Calu3 (cell line): ENCODE measurements at regions not wholly inside any gene's neighbourhood (a gene's known extent, or its start where the extent isn't known, plus 50 kb on each side); places are given as distances from the start of the nearest gene placed in this dataset.
"Not testable (repeated sequence)": the region's sequence is repeated elsewhere in the genome, so short reads cannot be mapped to it uniquely, and the experiment has no call there.

ENCODE experiments used
- BruUV-seq: library from RNA; stranded (reverse); fragments of 400-500 nt; replicated peaks from 2 replicates; lab custom pipeline; 2021; lab: Mats Ljungman, UMichigan
- CTCF ChIA-PET: fragments of 300-600 bp; sonication (Branson Sonifier 250); formaldehyde crosslinking; loops from one replicate; lab custom pipeline; 2022; ENCODE audit warnings: antibody characterized with exemption; lab: Charles Lee
- DNase-seq: peaks from one replicate; pipeline ENCODE4 v3.0.0; 2022
- H3K27ac Mint-ChIP-seq: one replicate; pipeline ENCODE4 v1.8.0; 2022; ENCODE audit warnings: mixed read lengths; ENCODE audit not compliant: unreplicated experiment
- H3K27me3 Mint-ChIP-seq: one replicate; pipeline ENCODE4 v1.8.0; 2022; ENCODE audit warnings: mixed read lengths; ENCODE audit not compliant: unreplicated experiment
- H3K36me3 Mint-ChIP-seq: one replicate; pipeline ENCODE4 v1.8.0; 2022; ENCODE audit warnings: mild to moderate bottlenecking, moderate library complexity, mixed read lengths; ENCODE audit not compliant: insufficient read depth, unreplicated experiment
- H3K4me1 Mint-ChIP-seq: one replicate; pipeline ENCODE4 v1.8.0; 2022; ENCODE audit warnings: mild to moderate bottlenecking, low read depth, mixed read lengths; ENCODE audit not compliant: unreplicated experiment
- H3K4me3 Mint-ChIP-seq: one replicate; pipeline ENCODE4 v1.8.0; 2022; ENCODE audit warnings: mild to moderate bottlenecking, low read depth, moderate library complexity, mixed read lengths; ENCODE audit not compliant: unreplicated experiment
- H3K9me3 Mint-ChIP-seq: one replicate; pipeline ENCODE4 v1.8.0; 2022; ENCODE audit warnings: low read depth, mixed read lengths; ENCODE audit not compliant: unreplicated experiment
- CTCF ChIP-seq: fragments of 200-600 bp; IDR thresholded peaks from one replicate; pipeline ENCODE4 v1.8.0; 2022; ENCODE audit warnings: antibody characterized with exemption; ENCODE audit not compliant: unreplicated experiment
- intact Hi-C: fragments of 100-400 bp; cut with micrococcal nuclease; formaldehyde crosslinking; loops from one replicate; pipeline ENCODE4 v1.10.0; 2022; ENCODE audit not compliant: unreplicated experiment

GRCh38 chr2:8599421-8600242 is 82.2 kb upstream of the ID2 start:
- no peak for DNase-seq
- no peak overlapping the region for H3K27ac Mint-ChIP-seq
- intact Hi-C loops, result no loop called here
- BruUV-seq, result no TSS peak
- peaks cover 8% of the 10 kb centered on the region for H3K36me3 Mint-ChIP-seq
- peaks cover 28% of the 10 kb centered on the region for H3K4me1 Mint-ChIP-seq
- CTCF ChIA-PET, result no interaction called here
- no peaks in the 10 kb centered on the region for H3K9me3 Mint-ChIP-seq
- H3K27me3 Mint-ChIP-seq, result no peaks in the 10 kb centered on the region
- no peak for TF ChIP-seq CTCF
- H3K4me3 Mint-ChIP-seq, result no peak overlapping the region

GRCh38 chr2:8600456-8600855 is 81.4 kb upstream of the ID2 start:
- no peak for TF ChIP-seq CTCF
- no TSS peak for BruUV-seq
- Mint-ChIP-seq H3K4me3 (no peak overlapping the region), H3K36me3 (peaks cover 8% of the 10 kb centered on the region), H3K4me1 (peaks cover 34% of the 10 kb centered on the region), H3K9me3 (no peaks in the 10 kb centered on the region), H3K27me3 (no peaks in the 10 kb centered on the region), H3K27ac (no peak overlapping the region)
- intact Hi-C loops, result no loop called here
- DNase-seq, result no peak
- CTCF ChIA-PET, result no interaction called here

GRCh38 chr2:8602809-8603208 is 79.0 kb upstream of the ID2 start:
- H3K4me1 Mint-ChIP-seq, result peaks cover 43% of the 10 kb centered on the region
- H3K9me3 Mint-ChIP-seq, result no peaks in the 10 kb centered on the region
- peak; percentile 34 for DNase-seq
- peaks cover 8% of the 10 kb centered on the region for H3K36me3 Mint-ChIP-seq
- TF ChIP-seq CTCF, result no peak
- H3K27ac Mint-ChIP-seq, result peak overlapping the region; percentile 44
- CTCF ChIA-PET, result no interaction called here
- no peak overlapping the region for H3K4me3 Mint-ChIP-seq
- intact Hi-C loops, result no loop called here
- no peaks in the 10 kb centered on the region for H3K27me3 Mint-ChIP-seq
- BruUV-seq, result no TSS peak

- H3K27me3 Mint-ChIP-seq, intact Hi-C loops, BruUV-seq, H3K4me3 Mint-ChIP-seq, H3K9me3 Mint-ChIP-seq, H3K36me3 Mint-ChIP-seq, CTCF ChIA-PET, DNase-seq: not testable (repeated sequence)
- Mint-ChIP-seq H3K4me1 (peaks cover 40% of the 10 kb centered on the region), H3K27ac (peak overlapping the region; percentile 44)
Measured at GRCh38 chr2:8603356-8603755, 78.5 kb upstream of the ID2 start.

- no peak overlapping the region for H3K27ac Mint-ChIP-seq
- no peaks in the 10 kb centered on the region for H3K27me3 Mint-ChIP-seq
- no peaks in the 10 kb centered on the region for H3K9me3 Mint-ChIP-seq
- TF ChIP-seq CTCF, result no peak
- no peak for DNase-seq
- no peak overlapping the region for H3K4me3 Mint-ChIP-seq
- no TSS peak for BruUV-seq
- CTCF ChIA-PET, result no interaction called here
- intact Hi-C loops, result no loop called here
- peaks cover 36% of the 10 kb centered on the region for H3K4me1 Mint-ChIP-seq
- no peaks in the 10 kb centered on the region for H3K36me3 Mint-ChIP-seq
Measured at GRCh38 chr2:8604262-8604661, 77.6 kb upstream of the ID2 start.
